BE2C (cell line): ENCODE measurements at regions not wholly inside any gene's neighbourhood (a gene's known extent, or its start where the extent isn't known, plus 50 kb on each side); places are given as distances from the start of the nearest gene placed in this dataset.

Source experiments
- DNase-seq: peaks from one replicate; pipeline ENCODE4 v3.0.0-alpha.2; 2020
- H3K27me3 ChIP-seq: fragments of 250-450 bp; sonication (Bioruptor Pico); 2 replicates; pipeline ENCODE4 v1.5.1; 2020; ENCODE audit warnings: mild to moderate bottlenecking
- H3K36me3 ChIP-seq: fragments of 250-450 bp; sonication (Bioruptor Pico); 2 replicates; pipeline ENCODE4 v1.5.1; 2020; ENCODE audit warnings: mild to moderate bottlenecking
- H3K4me1 ChIP-seq: fragments of 250-450 bp; sonication (Bioruptor Pico); 2 replicates; pipeline ENCODE4 v1.5.1; 2020
- H3K4me3 ChIP-seq: 2 replicates; pipeline ENCODE4 v1.5.1; 2011; ENCODE audit warnings: low read depth, low read length
- H3K9me3 ChIP-seq: fragments of 250-450 bp; sonication (Bioruptor Pico); 2 replicates; pipeline ENCODE4 v1.5.1; 2020
- CTCF ChIP-seq: IDR thresholded peaks from 2 replicates; pipeline ENCODE4 v1.5.1; 2012; ENCODE audit warnings: mild to moderate bottlenecking, low read depth, low read length

- Histone ChIP-seq H3K27me3 (no peaks in the 10 kb centered on the region), H3K36me3 (no peaks in the 10 kb centered on the region)
These were observed 257.2 kb downstream of the ETS1 start for GRCh38 chr11:128330203-128330602.

GRCh38 chr11:128328955-128329551 is 258.3 kb downstream of the ETS1 start:
- Histone ChIP-seq H3K4me3 (no peak overlapping the region), H3K27me3 (no peaks in the 10 kb centered on the region), H3K36me3 (no peaks in the 10 kb centered on the region), H3K9me3 (no peaks in the 10 kb centered on the region), H3K4me1 (peaks cover 4% of the 10 kb centered on the region; the same call in 1 of the 2 replicates)
- no peak for DNase-seq
- TF ChIP-seq CTCF = no peak

More at GRCh38 chr11:128330203-128330602, 257.2 kb downstream of the ETS1 start:
- no peak for TF ChIP-seq CTCF
- H3K4me3 ChIP-seq = no peak overlapping the region
- H3K9me3 ChIP-seq = no peaks in the 10 kb centered on the region
- peaks cover 4% of the 10 kb centered on the region; the same call in 1 of the 2 replicates for H3K4me1 ChIP-seq
- DNase-seq = no peak

GRCh38 chr11:128327274-128327673 is 260.1 kb downstream of the ETS1 start:
- H3K4me1 ChIP-seq = peaks cover 4% of the 10 kb centered on the region; the same call in 1 of the 2 replicates
- TF ChIP-seq CTCF = no peak

GRCh38 chr11:128326791-128327190 is 260.6 kb downstream of the ETS1 start:
- peaks cover 4% of the 10 kb centered on the region; the same call in 1 of the 2 replicates for H3K4me1 ChIP-seq
- TF ChIP-seq CTCF = no peak
- H3K27me3 ChIP-seq = no peaks in the 10 kb centered on the region
- H3K36me3 ChIP-seq = no peaks in the 10 kb centered on the region
- DNase-seq = no peak
- H3K9me3 ChIP-seq = no peaks in the 10 kb centered on the region
- H3K4me3 ChIP-seq = no peak overlapping the region

More at GRCh38 chr11:128327274-128327673, 260.1 kb downstream of the ETS1 start:
- Histone ChIP-seq H3K4me3 (no peak overlapping the region), H3K36me3 (no peaks in the 10 kb centered on the region), H3K9me3 (no peaks in the 10 kb centered on the region), H3K27me3 (no peaks in the 10 kb centered on the region)
- DNase-seq = no peak

GRCh38 chr11:128324531-128325141 is 262.7 kb downstream of the ETS1 start:
- Histone ChIP-seq H3K4me3 (no peak overlapping the region), H3K4me1 (peaks cover 4% of the 10 kb centered on the region; the same call in 1 of the 2 replicates), H3K9me3 (no peaks in the 10 kb centered on the region), H3K27me3 (no peaks in the 10 kb centered on the region), H3K36me3 (no peaks in the 10 kb centered on the region)
- DNase-seq = no peak
- TF ChIP-seq CTCF = no peak

GRCh38 chr11:128324051-128324481 is 263.3 kb downstream of the ETS1 start:
- H3K4me3 ChIP-seq = no peak overlapping the region
- peaks cover 4% of the 10 kb centered on the region; the same call in 1 of the 2 replicates for H3K4me1 ChIP-seq
- H3K27me3 ChIP-seq = no peaks in the 10 kb centered on the region
- DNase-seq = no peak
- no peak for TF ChIP-seq CTCF
- H3K9me3 ChIP-seq = no peaks in the 10 kb centered on the region
- no peaks in the 10 kb centered on the region for H3K36me3 ChIP-seq
